Gastroesophageal sphincter (tissue), 4 donors: ENCODE measurements at regions not wholly inside any gene's neighbourhood (a gene's known extent, or its start where the extent isn't known, plus 50 kb on each side); places are given as distances from the start of the nearest gene placed in this dataset.

Source experiments
- ATAC-seq: fragments of 150-250 bp; one replicate; pipeline ENCODE4 v1.9.1; 2016; ENCODE audit warnings: mild to moderate bottlenecking, moderate library complexity
- H3K27ac ChIP-seq, 4 donors: fragments of 200-600 bp; sonication (generic) in 3 of 4; 1 replicate in 3 of 4; 2 replicates in 1 of 4; pipeline ENCODE4 v1.5.1; 2016 to 2019
- H3K27me3 ChIP-seq: fragments of 200-600 bp; sonication (generic); one replicate; pipeline ENCODE4 v1.5.1; 2019
- H3K36me3 ChIP-seq, 2 donors: fragments of 200-600 bp; sonication (generic); one replicate each; pipeline ENCODE4 v1.5.1; 2019; ENCODE audit warnings: control low read depth in 1 of 2
- H3K4me1 ChIP-seq, 3 donors: fragments of 200-600 bp; sonication (generic); 1 replicate in 2 of 3; 2 replicates in 1 of 3; pipeline ENCODE4 v1.5.1; 2016 to 2019; ENCODE audit warnings: control low read depth in 2 of 3
- H3K4me3 ChIP-seq, 2 donors: fragments of 200-600 bp; sonication (generic); one replicate each; pipeline ENCODE4 v1.5.1; 2019; ENCODE audit warnings: mild to moderate bottlenecking in 1 of 2, moderate library complexity in 1 of 2
- H3K9me3 ChIP-seq, 3 donors: fragments of 200-600 bp; sonication (generic); one replicate each; pipeline ENCODE4 v1.5.1; 2017 to 2019; ENCODE audit warnings: control low read depth in 2 of 3
- CTCF ChIP-seq, 4 experiments: fragments of 200-600 bp in 2 of 4; fragments of 450-650 bp in 2 of 4; sonication (generic) in 1 of 4; IDR thresholded peaks; one replicate each; pipeline ENCODE4 v1.5.1; 2017 to 2019; ENCODE audit warnings: antibody characterized with exemption in 4 of 4, mild to moderate bottlenecking in 2 of 4, moderate library complexity in 2 of 4
- EP300 ChIP-seq: sonication (generic); formaldehyde crosslinking; IDR thresholded peaks from one replicate; pipeline ENCODE4 v1.6.1; 2017; ENCODE audit warnings: antibody characterized with exemption, mild to moderate bottlenecking
- POLR2A ChIP-seq, 2 donors: fragments of 450-650 bp; IDR thresholded peaks; one replicate each; pipeline ENCODE4 v1.6.1; 2017; ENCODE audit warnings: antibody characterized with exemption in 2 of 2, mild to moderate bottlenecking in 2 of 2, moderate library complexity in 1 of 2
- POLR2AphosphoS5 ChIP-seq: sonication (generic); formaldehyde crosslinking; IDR thresholded peaks from one replicate; pipeline ENCODE4 v1.6.1; 2017; ENCODE audit warnings: antibody characterized with exemption
- WGBS, 2 donors: methylation state at CpG; one replicate each; pipeline ENCODE4 v1.1.5; 2018; ENCODE audit warnings: low coverage in 1 of 2; 5-methylcytosine and 5-hydroxymethylcytosine counted together

GRCh38 chr3:102529452-102529851 is 94.6 kb downstream of the ZPLD1 start:
- 57 to 83% methylated on average over 2 to 3 of the region's 3 CpGs for WGBS, 2 donors
- Histone ChIP-seq H3K36me3 (no peaks in the 10 kb centered on the region), H3K27ac (no peak overlapping the region), H3K27me3 (no peaks in the 10 kb centered on the region), H3K4me3 (no peak overlapping the region), H3K9me3 (no peaks in the 10 kb centered on the region), H3K4me1 (no peaks in the 10 kb centered on the region)
- TF ChIP-seq POLR2A (IDR thresholded peaks at IDR 0.05) (no peak), CTCF (IDR thresholded peaks at IDR 0.05) (peak in 2 of 4 experiments; percentile 6 to 7)
- ATAC-seq = no peak

GRCh38 chr3:102530415-102531181 is 95.8 kb downstream of the ZPLD1 start:
- no peak for ATAC-seq
- Histone ChIP-seq H3K4me3 (no peak overlapping the region), H3K27ac (no peak overlapping the region), H3K36me3 (no peaks in the 10 kb centered on the region), H3K4me1 (no peaks in the 10 kb centered on the region), H3K27me3 (no peaks in the 10 kb centered on the region), H3K9me3 (no peaks in the 10 kb centered on the region)
- no peak for TF ChIP-seq POLR2AphosphoS5
- no peak for TF ChIP-seq CTCF (IDR thresholded peaks at IDR 0.05)
- TF ChIP-seq POLR2A (IDR thresholded peaks at IDR 0.05) = no peak
- no peak for TF ChIP-seq EP300
- WGBS, 2 donors = 64 to 75% methylated on average over 3 to 4 of the region's 4 CpGs

- Histone ChIP-seq H3K36me3 (no peaks in the 10 kb centered on the region), H3K9me3 (no peaks in the 10 kb centered on the region), H3K27ac (no peak overlapping the region), H3K4me3 (no peak overlapping the region), H3K27me3 (no peaks in the 10 kb centered on the region), H3K4me1 (no peaks in the 10 kb centered on the region)
- no peak for TF ChIP-seq POLR2AphosphoS5
- TF ChIP-seq POLR2A (IDR thresholded peaks at IDR 0.05) = no peak
- TF ChIP-seq CTCF (IDR thresholded peaks at IDR 0.05) = no peak
- TF ChIP-seq EP300 = no peak
- no peak for ATAC-seq
Measured at GRCh38 chr3:102531686-102532085, 96.9 kb downstream of the ZPLD1 start.

GRCh38 chr3:102532901-102533300 is 98.1 kb downstream of the ZPLD1 start:
- 81 to 93% methylated on average over 3 of the region's 3 CpGs for WGBS, 2 donors
- Histone ChIP-seq H3K27ac (no peak overlapping the region), H3K4me3 (no peak overlapping the region), H3K27me3 (no peaks in the 10 kb centered on the region), H3K36me3 (no peaks in the 10 kb centered on the region), H3K4me1 (no peaks in the 10 kb centered on the region), H3K9me3 (no peaks in the 10 kb centered on the region)
- TF ChIP-seq POLR2AphosphoS5 = no peak
- ATAC-seq = no peak

- Histone ChIP-seq H3K27me3 (no peaks in the 10 kb centered on the region), H3K4me3 (no peak overlapping the region), H3K36me3 (no peaks in the 10 kb centered on the region), H3K27ac (no peak overlapping the region), H3K4me1 (no peaks in the 10 kb centered on the region), H3K9me3 (no peaks in the 10 kb centered on the region)
- no peak for ATAC-seq
- TF ChIP-seq EP300 (no peak), CTCF (IDR thresholded peaks at IDR 0.05) (no peak), POLR2A (IDR thresholded peaks at IDR 0.05) (no peak), POLR2AphosphoS5 (no peak)
- WGBS, 2 donors = 83 to 90% methylated on average over 2 to 4 of the region's 4 CpGs
Measured at GRCh38 chr3:102533784-102534183, 99.0 kb downstream of the ZPLD1 start.
